NCI-H460 (cell line): ENCODE measurements at regions not wholly inside any gene's neighbourhood (a gene's known extent, or its start where the extent isn't known, plus 50 kb on each side); places are given as distances from the start of the nearest gene placed in this dataset.
"Not testable (repeated sequence)": the region's sequence is repeated elsewhere in the genome, so short reads cannot be mapped to it uniquely, and the experiment has no call there.

Experiments
- DNase-seq: peaks from one replicate; pipeline ENCODE4 v3.0.0-alpha.2; 2016; ENCODE audit warnings: low read depth; ENCODE audit errors: extremely low read depth

GRCh38 chr7:119964065-119964464 lies 308.9 kb upstream of the KCND2 start:
- DNase-seq = no peak

- DNase-seq = no peak
Measured at GRCh38 chr7:119964788-119965542, 308.0 kb upstream of the KCND2 start.

GRCh38 chr7:119967221-119967620 lies 305.8 kb upstream of the KCND2 start:
- no peak for DNase-seq

- DNase-seq = not testable (repeated sequence)
Measured at GRCh38 chr7:119968411-119968810, 304.6 kb upstream of the KCND2 start.

GRCh38 chr7:119969054-119969453 lies 303.9 kb upstream of the KCND2 start:
- DNase-seq = no peak

- DNase-seq = no peak
Measured at GRCh38 chr7:119969763-119970162, 303.2 kb upstream of the KCND2 start.

GRCh38 chr7:119974972-119975371 lies 298.0 kb upstream of the KCND2 start:
- no peak for DNase-seq

- DNase-seq = no peak
Measured at GRCh38 chr7:119982884-119983283, 290.1 kb upstream of the KCND2 start.

GRCh38 chr7:119983468-119983867 lies 289.5 kb upstream of the KCND2 start:
- DNase-seq = no peak

GRCh38 chr7:119984247-119984646 lies 288.7 kb upstream of the KCND2 start:
- DNase-seq = no peak

- no peak for DNase-seq
Measured at GRCh38 chr7:119988401-119988800, 284.6 kb upstream of the KCND2 start.

GRCh38 chr7:119994928-119995327 lies 278.0 kb upstream of the KCND2 start:
- no peak for DNase-seq

- DNase-seq = no peak
Measured at GRCh38 chr7:119996634-119997033, 276.3 kb upstream of the KCND2 start.

- DNase-seq = no peak
Measured at GRCh38 chr7:119999738-120000475, 273.1 kb upstream of the KCND2 start.

- no peak for DNase-seq
Measured at GRCh38 chr7:120005720-120006119, 267.3 kb upstream of the KCND2 start.

GRCh38 chr7:120014301-120014700 lies 258.7 kb upstream of the KCND2 start:
- DNase-seq = not testable (repeated sequence)

GRCh38 chr7:120014925-120015465 lies 258.0 kb upstream of the KCND2 start:
- DNase-seq = no peak

GRCh38 chr7:120021085-120021484 lies 251.9 kb upstream of the KCND2 start:
- no peak for DNase-seq

- DNase-seq = no peak
Measured at GRCh38 chr7:120023494-120024167, 249.3 kb upstream of the KCND2 start.

- no peak for DNase-seq
Measured at GRCh38 chr7:120028636-120029035, 244.3 kb upstream of the KCND2 start.

- DNase-seq = no peak
Measured at GRCh38 chr7:120030876-120031275, 242.1 kb upstream of the KCND2 start.
